ENCODE measurements at regions not wholly inside any gene's neighbourhood (a gene's known extent, or its start where the extent isn't known, plus 50 kb on each side); places are given as distances from the start of the nearest gene placed in this dataset.

GRCh38 chr22:49209452-49210195 is 618.0 kb downstream of the BRD1 start:
- TF ChIP-seq RARB (CRISPR knock-in tag; IDR thresholded peaks at IDR 0.05) (no peak), ZFP3 (CRISPR knock-in tag; IDR thresholded peaks at IDR 0.05) (no peak)
- ATAC-seq, result no peak

GRCh38 chr22:49208768-49209252 is 618.9 kb downstream of the BRD1 start:
- ATAC-seq, result no peak
- TF ChIP-seq TOX (CRISPR knock-in tag; IDR thresholded peaks at IDR 0.05; ENCODE audit: borderline replicate concordance) (no peak), POU6F1 (CRISPR knock-in tag; IDR thresholded peaks at IDR 0.05; ENCODE audit: borderline replicate concordance, low read depth) (no peak), ZNF8 (CRISPR knock-in tag; IDR thresholded peaks at IDR 0.05) (no peak), BACH2 (CRISPR knock-in tag; IDR thresholded peaks at IDR 0.05; ENCODE audit: borderline replicate concordance) (no peak), GLIS3 (CRISPR knock-in tag; IDR thresholded peaks at IDR 0.05) (no peak), TSHZ2 (CRISPR knock-in tag; IDR thresholded peaks at IDR 0.05) (no peak), TCF4 (CRISPR knock-in tag; IDR thresholded peaks at IDR 0.05; ENCODE audit: borderline replicate concordance) (no peak), CSDC2 (CRISPR knock-in tag; IDR thresholded peaks at IDR 0.05) (no peak), ZNF565 (CRISPR knock-in tag; conservative IDR thresholded peaks at IDR 0.05; ENCODE audit: low read depth) (no peak), RARB (CRISPR knock-in tag; IDR thresholded peaks at IDR 0.05) (no peak), CREB5 (CRISPR knock-in tag; IDR thresholded peaks at IDR 0.05; ENCODE audit: low read depth) (no peak), ZNF70 (CRISPR knock-in tag; IDR thresholded peaks at IDR 0.05) (no peak), ARNTL (CRISPR knock-in tag; IDR thresholded peaks at IDR 0.05; ENCODE audit: borderline replicate concordance, low read depth) (no peak)

GRCh38 chr22:49208004-49208402 is 619.7 kb downstream of the BRD1 start:
- TF ChIP-seq TSHZ2 (CRISPR knock-in tag; IDR thresholded peaks at IDR 0.05) (no peak), CSRNP3 (CRISPR knock-in tag; IDR thresholded peaks at IDR 0.05) (no peak), ISL1 (CRISPR knock-in tag; IDR thresholded peaks at IDR 0.05) (no peak), CSDC2 (CRISPR knock-in tag; IDR thresholded peaks at IDR 0.05) (no peak)
- ATAC-seq, result no peak

Measured in SK-N-SH treated with all-trans-retinoic acid at 6 μM for 48 hours (cell line).